ENCODE measurements at regions not wholly inside any gene's neighbourhood (a gene's known extent, or its start where the extent isn't known, plus 50 kb on each side); places are given as distances from the start of the nearest gene placed in this dataset.

GRCh38 chr3:74539876-74540275, 74.6 kb downstream of the CNTN3 start:
- no peak for TF ChIP-seq CTCF (IDR thresholded peaks at IDR 0.05; ENCODE audit: insufficient read depth, low read depth, low read length, missing control alignments)
- H3K4me3 ChIP-seq (ENCODE audit: low read depth, low read length), result no peak overlapping the region
- no peak for DNase-seq (ENCODE audit: low read depth)

- no peak for TF ChIP-seq CTCF (IDR thresholded peaks at IDR 0.05; ENCODE audit: insufficient read depth, low read depth, low read length, missing control alignments)
- no peak for DNase-seq (ENCODE audit: low read depth)
- no peak overlapping the region for H3K4me3 ChIP-seq (ENCODE audit: low read depth, low read length)
Measured at GRCh38 chr3:74538669-74539068, 75.8 kb downstream of the CNTN3 start.

GRCh38 chr3:74537857-74538256, 76.6 kb downstream of the CNTN3 start:
- TF ChIP-seq CTCF (IDR thresholded peaks at IDR 0.05; ENCODE audit: insufficient read depth, low read depth, low read length, missing control alignments), result no peak
- no peak for DNase-seq (ENCODE audit: low read depth)
- H3K4me3 ChIP-seq (ENCODE audit: low read depth, low read length), result no peak overlapping the region

GRCh38 chr3:74537164-74537563, 77.3 kb downstream of the CNTN3 start:
- no peak overlapping the region for H3K4me3 ChIP-seq (ENCODE audit: low read depth, low read length)
- no peak for TF ChIP-seq CTCF (IDR thresholded peaks at IDR 0.05; ENCODE audit: insufficient read depth, low read depth, low read length, missing control alignments)
- DNase-seq (ENCODE audit: low read depth), result no peak

GRCh38 chr3:74535281-74535680, 79.2 kb downstream of the CNTN3 start:
- no peak for TF ChIP-seq CTCF (IDR thresholded peaks at IDR 0.05; ENCODE audit: insufficient read depth, low read depth, low read length, missing control alignments)
- H3K4me3 ChIP-seq (ENCODE audit: low read depth, low read length), result no peak overlapping the region
- no peak for DNase-seq (ENCODE audit: low read depth)

GRCh38 chr3:74534611-74535010, 79.8 kb downstream of the CNTN3 start:
- no peak overlapping the region for H3K4me3 ChIP-seq (ENCODE audit: low read depth, low read length)
- no peak for TF ChIP-seq CTCF (IDR thresholded peaks at IDR 0.05; ENCODE audit: insufficient read depth, low read depth, low read length, missing control alignments)
- DNase-seq (ENCODE audit: low read depth), result no peak

- H3K4me3 ChIP-seq (ENCODE audit: low read depth, low read length), result no peak overlapping the region
- TF ChIP-seq CTCF (IDR thresholded peaks at IDR 0.05; ENCODE audit: insufficient read depth, low read depth, low read length, missing control alignments), result no peak
- DNase-seq (ENCODE audit: low read depth), result no peak
Measured at GRCh38 chr3:74532446-74532845, 82.0 kb downstream of the CNTN3 start.
